NCI-H1092 treated with DMSO at 0.1 percent for 48 hours (cell line): ENCODE measurements at regions not wholly inside any gene's neighbourhood (a gene's known extent, or its start where the extent isn't known, plus 50 kb on each side); places are given as distances from the start of the nearest gene placed in this dataset.
"Not testable (repeated sequence)": the region's sequence is repeated elsewhere in the genome, so short reads cannot be mapped to it uniquely, and the experiment has no call there.

Experiments used
- DNase-seq: peaks from one replicate; lab custom pipeline; 2025; lab: John Stamatoyannopoulos, UW

DNA sequence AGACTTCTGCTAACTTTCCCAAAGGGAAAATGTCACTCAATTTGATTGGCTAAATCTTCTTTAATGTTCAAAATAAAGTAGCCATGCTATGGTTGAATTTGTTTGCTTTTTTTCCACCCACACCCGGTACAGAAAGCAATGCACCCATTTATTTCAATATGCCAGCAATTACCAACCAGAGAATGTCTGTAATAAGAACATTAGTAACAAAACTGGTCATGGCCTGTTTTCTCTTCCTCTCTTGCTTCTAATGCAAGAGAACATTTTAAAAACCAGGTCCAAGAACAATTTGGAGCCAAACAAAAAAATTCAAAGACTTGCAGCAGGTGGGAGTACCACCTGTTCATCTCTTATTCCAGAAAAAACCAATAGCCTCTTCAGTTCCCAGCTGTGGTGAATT is 1108.8 kb upstream of the PCDH20 start:
- no peak for DNase-seq

DNA sequence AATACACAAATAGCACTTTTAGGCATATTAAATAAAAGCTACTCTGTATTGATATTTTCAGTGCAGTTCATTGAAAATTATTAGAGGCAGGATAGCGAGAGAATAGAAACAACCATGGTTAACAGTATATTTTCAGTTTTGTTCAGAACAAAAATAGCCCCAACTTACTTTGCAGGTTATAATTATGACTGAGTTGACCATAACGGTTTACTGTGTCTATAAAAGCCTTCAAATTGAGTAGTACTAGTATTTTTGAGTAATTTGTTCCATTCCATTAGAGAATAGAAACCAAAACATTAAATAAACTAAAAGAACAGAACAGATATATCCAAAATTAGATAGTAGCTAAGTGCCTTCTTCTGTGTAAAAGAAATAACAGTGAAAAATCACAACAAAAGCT is 1108.4 kb upstream of the PCDH20 start:
- DNase-seq, result no peak

GRCh38 chr13:62512194-62513141 is 1096.8 kb upstream of the PCDH20 start:
- peak; percentile 63 for DNase-seq

DNA sequence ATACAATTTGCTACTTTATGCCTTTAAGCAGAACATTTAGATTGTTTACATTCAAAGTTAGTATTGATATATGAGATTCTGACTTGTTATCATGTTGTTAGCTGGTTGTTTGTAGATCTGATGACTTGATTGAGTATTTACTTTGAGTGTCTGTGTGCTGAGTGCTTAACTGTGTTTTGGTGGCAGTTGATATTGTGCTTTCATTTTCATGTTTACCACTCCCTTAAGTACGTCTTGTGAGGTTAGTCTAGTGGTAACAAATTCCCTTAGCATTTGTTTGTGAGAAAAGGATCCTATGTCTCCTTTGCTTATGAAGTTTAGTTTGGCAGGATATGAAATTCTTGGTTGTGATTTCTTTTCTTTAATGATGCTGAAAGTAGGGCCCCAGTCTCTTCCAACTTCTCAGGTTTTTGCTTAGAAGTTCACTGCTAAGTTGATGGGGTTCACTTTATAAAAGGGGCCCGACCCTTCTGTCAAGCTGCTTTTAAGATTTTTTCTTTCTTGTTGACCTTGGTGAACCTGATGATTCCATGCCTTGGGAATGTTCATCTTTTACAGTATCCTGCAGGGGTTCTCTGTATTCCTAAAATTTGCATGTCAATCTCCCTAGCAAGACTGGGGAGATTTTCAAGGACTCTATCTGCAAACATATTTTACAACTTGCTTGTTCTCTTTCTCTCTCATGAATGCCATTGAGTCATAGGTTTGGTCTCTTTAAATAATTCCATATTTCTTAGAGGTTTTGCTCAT is 1095.4 kb upstream of the PCDH20 start:
- DNase-seq, result no peak

GRCh38 chr13:62502588-62502987 is 1086.9 kb upstream of the PCDH20 start:
- DNase-seq, result no peak

DNA sequence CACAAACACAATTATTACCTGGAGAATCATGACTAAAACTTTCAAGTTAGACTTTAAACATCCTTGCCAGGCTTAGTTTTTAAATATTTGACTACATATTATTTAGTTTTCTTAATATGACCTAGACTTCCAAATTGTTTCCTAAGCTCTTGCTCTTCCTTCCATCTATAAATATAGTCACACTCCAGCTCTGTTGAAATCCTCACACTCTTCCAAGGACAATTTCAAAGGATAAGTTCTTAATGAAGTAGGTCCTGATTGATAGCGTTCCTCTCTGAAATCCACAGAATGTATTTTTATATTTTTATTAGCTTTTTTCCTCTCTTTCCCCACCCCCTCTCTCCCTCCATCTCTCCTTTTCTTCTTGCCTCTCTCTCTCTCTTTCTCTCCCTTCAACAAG is 1074.1 kb upstream of the PCDH20 start:
- DNase-seq, result no peak

- no peak for DNase-seq
Observed at GRCh38 chr13:62483774-62484173, 1068.1 kb upstream of the PCDH20 start.

DNA sequence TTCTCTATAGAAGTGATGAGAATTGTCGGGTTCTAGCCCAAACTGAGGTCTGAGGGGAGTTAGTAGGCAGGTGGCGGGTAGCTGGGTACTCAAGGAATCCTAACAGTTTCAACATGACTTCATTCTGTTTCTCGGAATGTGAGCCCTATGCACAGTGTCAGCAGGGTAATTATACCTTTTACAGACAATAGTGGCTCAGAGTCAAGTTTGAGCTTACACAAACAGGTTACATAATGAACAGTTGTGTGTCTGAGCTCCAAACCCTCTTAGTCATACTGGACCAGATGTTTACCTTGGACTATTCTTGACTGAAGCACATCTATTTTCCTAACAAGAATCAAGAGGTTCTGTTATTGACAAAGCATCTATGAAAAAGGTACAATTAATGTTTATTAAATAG is 1066.7 kb upstream of the PCDH20 start:
- DNase-seq, result peak; percentile 16

- no peak for DNase-seq
Observed at GRCh38 chr13:62473944-62474237, 1058.2 kb upstream of the PCDH20 start.

- DNase-seq, result no peak
Observed at GRCh38 chr13:62473190-62473943, 1057.7 kb upstream of the PCDH20 start.

DNA sequence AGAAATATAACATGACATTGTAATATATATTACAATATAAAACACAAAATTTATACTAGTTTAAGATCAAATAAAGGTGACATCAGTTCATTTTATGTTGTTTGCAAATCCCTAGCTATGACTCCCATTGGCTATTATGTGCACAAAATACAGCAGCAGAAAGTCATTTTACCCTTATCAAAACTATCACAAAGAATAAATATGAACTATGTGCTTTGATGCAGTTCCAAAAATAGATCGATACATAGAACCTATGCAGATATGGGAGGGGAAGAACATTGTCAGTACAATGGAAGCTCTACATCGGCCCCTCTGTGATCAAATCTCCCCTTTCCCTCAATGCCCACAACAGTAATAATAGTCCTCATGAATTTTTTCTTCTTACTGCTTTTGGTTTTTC is 1038.1 kb upstream of the PCDH20 start:
- no peak for DNase-seq

- no peak for DNase-seq
Observed at GRCh38 chr13:62450759-62451158, 1035.1 kb upstream of the PCDH20 start.

- DNase-seq, result not testable (repeated sequence)
Observed at GRCh38 chr13:62447771-62448382, 1032.2 kb upstream of the PCDH20 start.

DNA sequence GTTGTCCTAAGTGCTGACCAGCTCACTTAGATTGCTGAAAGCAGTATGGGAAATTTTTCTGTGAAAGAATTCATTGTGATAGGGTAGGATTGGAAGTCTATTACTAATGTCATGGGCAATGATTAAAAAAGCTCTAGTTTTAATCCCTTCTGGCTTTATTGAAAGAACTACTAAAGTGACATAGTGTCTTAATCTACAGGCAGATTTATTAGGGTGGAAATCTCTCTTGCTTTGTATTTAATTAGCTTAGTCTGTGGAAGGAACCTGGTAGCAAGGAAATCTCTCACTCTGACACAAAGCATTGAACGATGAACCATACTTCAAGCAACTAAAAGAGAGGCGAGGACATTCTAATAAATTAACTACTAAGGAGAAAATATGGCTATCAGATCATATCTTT is 1029.2 kb upstream of the PCDH20 start:
- no peak for DNase-seq

DNA sequence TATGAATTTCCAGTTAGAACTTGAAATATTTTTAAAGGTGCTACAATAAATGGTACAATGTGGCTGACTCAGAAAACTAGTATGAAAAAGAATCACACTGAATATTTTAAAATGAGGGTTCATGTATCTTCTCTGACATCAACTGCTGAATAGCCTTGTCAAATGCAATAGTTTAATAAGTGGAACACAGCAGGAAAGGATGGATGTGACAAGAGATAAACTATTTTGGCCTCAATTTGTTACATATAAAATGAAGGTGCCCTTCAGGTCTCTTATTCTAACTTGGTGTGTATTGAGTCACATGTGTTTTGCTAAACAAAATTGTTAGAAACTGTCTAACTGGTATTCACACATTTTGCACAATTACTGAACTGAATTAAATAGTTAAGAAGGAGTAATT is 1018.4 kb upstream of the PCDH20 start:
- no peak for DNase-seq

- no peak for DNase-seq
Observed at GRCh38 chr13:62433660-62434059, 1018.0 kb upstream of the PCDH20 start.

- no peak for DNase-seq
Observed at GRCh38 chr13:62432906-62433305, 1017.3 kb upstream of the PCDH20 start.

- no peak for DNase-seq
Observed at GRCh38 chr13:62432295-62432694, 1016.6 kb upstream of the PCDH20 start.

DNA sequence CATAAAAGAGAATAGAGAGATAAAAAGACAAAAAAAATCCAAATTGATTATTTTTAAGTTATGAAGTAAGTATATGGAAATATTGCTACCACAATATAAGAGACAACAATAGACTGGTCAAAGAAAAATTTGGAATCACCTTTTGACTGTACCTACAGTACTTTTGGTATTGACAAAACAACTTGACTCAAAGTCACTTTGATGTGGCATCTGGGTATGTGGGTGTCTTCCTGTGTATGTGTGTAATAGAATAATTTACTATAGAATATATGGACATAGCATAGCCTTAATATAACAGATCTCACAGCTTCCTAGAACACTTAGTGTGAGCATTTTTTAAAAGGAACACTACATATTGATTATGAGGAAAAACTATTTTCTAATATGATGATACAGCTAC is 1016.2 kb upstream of the PCDH20 start:
- no peak for DNase-seq

- no peak for DNase-seq
Observed at GRCh38 chr13:62418872-62419271, 1003.2 kb upstream of the PCDH20 start.

DNA sequence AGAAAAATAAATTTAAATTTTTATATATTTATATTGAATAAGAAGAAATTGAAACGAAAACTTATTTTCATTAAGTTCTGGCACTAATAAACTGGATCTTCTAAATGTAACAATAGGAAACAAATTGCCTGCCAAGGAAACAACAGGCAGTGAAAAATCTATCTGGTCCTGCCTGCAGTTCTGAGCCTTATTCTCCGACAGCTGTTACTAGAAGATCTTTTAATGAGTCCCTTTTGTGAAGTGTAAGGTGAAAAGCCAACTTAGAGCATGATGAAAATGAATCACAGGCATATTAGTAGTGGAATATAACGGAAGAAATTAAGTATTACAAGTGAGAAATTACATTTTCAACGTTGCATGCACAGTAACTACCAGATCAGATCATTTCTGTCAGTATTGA is 1002.7 kb upstream of the PCDH20 start:
- no peak for DNase-seq

DNA sequence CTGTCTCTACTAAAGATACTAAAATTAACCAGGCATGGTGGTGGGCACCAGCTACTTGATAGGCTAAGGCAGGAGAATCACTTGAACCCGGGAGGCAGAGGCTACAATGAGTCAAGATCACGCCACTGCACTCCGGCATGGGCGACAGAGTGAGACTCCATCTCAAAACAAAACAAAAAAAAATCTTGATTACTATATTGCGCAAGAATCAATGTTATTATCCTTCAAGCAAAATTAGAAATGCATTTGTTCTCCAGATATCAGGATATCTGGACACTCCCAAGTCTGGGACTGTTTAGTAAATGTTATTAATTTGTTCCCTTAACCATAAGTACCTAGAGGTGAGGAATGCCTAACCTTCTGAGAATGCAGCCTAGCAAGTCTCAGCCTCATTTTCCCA is 992.2 kb upstream of the PCDH20 start:
- DNase-seq, result no peak
